ENCODE measurements at regions not wholly inside any gene's neighbourhood (a gene's known extent, or its start where the extent isn't known, plus 50 kb on each side); places are given as distances from the start of the nearest gene placed in this dataset.

DNA sequence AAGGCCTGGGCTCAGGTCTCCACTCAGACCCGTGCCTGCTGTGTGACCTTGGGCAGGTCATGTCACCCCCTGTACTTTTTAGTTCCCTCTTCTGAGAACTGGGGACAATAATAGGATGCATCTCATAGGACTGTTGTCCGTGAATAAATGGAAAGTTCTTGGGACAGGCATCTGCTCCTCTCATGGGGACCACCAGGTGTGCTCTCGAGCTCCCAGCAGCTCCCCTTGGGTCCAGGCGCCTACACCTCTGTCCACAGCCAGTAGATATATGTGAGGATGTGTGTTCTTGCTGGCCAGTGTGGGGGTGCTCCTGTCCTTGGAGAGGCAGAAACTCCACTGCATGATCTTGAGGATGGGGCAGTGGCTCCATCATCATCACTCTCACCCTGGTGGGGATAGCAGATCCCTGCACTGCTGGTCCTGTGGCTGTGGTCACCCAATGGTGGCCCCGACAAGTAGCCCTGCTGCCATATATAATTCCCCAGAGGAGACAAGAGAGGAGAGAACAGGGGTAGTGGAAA is 257.6 kb upstream of the TLE3 start:
- no peak for DNase-seq (ENCODE audit: low read depth in 2 of 3, low spot score in 1 of 3)

DNA sequence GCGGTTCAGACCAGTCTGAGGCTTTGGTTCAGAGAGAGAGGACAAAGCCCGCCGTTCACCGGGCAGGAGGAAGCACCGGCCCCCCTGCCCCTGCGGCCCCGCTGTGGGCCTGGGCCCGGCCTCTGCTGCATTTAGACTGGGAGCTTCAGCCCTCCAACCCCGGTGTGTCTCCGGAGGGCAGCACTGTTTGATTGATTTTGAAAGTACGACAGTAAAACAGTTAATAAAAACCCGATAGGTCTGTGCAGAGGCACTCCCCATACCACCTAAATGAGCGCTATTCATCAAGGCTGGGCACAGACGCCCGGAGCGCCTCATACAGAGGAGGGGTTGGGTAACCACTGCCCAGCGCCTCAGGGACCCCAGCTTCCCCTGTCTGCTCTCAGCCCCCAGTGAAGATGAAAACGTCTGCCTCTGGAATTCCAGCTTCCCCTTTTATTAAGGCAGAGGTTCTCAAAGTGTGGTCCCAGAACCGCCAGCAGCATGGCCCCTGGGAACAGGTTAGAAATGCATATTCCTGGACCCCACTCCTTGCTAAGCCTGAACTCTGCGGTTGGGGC is 256.7 kb upstream of the TLE3 start:
- no peak for DNase-seq (ENCODE audit: low read depth in 2 of 3, low spot score in 1 of 3)

DNA sequence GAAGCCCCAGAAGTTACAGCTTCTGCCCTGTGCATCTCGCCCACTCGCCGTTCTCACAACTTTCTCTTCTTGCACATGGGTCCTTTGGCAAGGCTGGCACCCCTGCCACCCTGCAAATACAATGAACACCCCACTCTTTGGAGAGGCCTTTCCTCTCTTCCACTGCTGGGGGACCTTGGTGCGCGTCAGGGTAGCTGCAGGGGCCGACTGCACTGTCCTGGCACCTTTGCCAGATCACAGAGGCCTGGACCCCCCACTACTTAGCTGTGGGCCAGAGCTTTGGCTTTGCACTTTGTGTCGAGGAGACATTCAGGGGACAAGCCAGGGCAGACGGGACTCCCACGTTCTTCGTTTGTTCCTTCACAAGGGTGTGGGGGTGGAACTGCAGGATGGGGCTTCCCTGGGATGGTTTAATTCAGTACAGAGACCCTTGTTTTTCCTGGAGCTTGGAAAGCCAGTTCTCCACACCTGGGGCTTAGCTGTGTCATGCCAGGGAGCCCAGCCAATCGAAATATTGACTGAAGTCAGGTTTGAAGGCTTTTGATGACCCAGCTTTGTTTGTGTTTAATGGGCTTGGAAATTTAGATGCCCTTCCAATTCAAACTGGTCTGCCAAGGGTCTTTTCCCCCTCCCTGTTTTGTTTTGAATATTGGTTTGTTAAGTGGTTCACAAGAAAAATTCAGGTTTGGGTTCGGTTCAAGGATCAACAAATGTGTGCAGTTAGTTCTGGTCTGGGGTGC is 256.1 kb upstream of the TLE3 start:
- no peak for DNase-seq (ENCODE audit: low read depth in 2 of 3, low spot score in 1 of 3)

DNA sequence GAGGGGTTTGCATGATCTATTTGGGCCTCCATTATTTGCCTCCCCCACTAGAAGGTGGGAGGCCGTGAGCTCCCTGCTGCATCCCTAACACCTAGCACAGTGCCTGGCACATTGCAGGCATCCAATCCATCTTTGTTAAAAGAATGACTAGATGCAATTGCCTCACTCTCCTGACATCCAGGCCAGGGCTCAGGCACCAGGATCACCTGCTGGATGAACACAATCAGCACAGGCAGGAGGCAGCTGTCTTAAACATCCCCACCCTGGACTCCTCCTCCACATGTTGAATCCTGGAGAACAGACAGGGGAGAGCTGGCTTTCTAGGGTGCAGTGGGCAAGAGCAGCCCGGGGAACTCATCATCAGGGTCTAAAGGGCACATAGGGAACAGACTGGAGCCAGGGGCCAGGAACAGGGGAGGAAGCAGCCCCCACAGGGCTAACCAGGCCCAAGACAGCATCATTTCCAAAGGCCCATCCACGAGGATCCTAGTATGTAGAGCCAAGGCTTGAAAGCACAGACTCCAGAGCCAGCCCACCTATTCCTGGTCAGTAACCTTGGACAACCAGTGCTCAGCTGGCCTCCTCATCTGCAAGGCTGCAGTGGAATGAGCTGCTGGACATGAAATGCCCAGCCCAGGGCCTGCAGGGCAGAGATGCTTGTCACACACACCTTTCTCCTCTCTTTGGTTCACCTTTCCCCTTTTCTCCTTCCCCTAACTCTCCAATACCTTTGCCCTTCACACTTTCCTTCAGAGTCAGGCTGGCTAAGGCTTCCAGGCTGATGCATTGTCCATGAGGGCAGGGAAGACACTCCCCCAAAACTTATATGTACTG is 254.4 kb upstream of the TLE3 start:
- DNase-seq (ENCODE audit: low read depth in 2 of 3, low spot score in 1 of 3) = no peak

GRCh38 chr15:70351391-70351790 is 253.7 kb upstream of the TLE3 start:
- DNase-seq (ENCODE audit: low read depth in 2 of 3, low spot score in 1 of 3) = no peak

- DNase-seq (ENCODE audit: low read depth in 2 of 3, low spot score in 1 of 3) = no peak
Observed at GRCh38 chr15:70348581-70349344, 251.0 kb upstream of the TLE3 start.

- DNase-seq (ENCODE audit: low read depth in 2 of 3, low spot score in 1 of 3) = no peak
Observed at GRCh38 chr15:70348226-70348543, 250.5 kb upstream of the TLE3 start.

DNA sequence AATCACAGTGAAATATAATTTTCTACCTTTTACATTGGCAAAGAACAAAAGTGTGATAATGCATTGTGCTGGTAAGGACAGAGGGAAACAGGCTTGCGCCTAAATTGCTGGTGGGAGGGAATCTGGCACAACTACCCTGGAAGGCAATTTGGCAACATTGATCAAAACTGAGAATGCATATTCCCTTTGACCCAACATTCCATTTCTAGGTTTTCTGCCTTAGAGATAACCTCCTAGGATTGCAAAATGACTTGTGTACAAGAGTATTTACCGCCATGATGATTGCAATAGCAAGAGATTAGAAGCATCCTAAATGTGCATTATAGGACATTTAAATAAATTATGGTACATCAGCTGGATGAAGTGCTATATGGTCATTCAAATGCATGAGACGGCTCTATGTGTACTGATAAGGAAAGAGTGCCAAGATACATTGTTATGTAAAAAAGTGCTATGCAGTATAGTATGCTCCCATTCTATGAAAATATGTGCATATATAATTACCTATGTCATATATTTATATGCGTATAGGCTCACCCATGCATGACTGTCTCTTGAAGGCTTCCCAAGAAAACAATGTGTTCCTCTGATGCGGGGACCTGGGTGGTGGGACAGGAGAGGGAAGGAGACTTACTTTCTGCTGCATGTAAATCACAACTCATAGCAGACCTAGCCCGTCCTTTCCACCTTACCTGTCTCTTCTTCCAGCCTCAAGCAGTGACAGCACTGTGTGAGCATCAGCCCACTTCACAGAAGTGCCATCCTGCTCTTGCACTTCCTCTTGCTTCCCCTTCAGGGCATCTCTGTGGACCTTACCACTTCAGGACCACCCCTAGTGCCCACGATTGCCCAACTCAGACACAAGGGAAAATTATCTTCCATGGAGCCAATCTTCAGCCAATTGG is 249.9 kb upstream of the TLE3 start:
- DNase-seq (ENCODE audit: low read depth in 2 of 3, low spot score in 1 of 3) = no peak

GRCh38 chr15:70345251-70346019 is 247.7 kb upstream of the TLE3 start:
- DNase-seq (ENCODE audit: low read depth in 2 of 3, low spot score in 1 of 3) = no peak

DNA sequence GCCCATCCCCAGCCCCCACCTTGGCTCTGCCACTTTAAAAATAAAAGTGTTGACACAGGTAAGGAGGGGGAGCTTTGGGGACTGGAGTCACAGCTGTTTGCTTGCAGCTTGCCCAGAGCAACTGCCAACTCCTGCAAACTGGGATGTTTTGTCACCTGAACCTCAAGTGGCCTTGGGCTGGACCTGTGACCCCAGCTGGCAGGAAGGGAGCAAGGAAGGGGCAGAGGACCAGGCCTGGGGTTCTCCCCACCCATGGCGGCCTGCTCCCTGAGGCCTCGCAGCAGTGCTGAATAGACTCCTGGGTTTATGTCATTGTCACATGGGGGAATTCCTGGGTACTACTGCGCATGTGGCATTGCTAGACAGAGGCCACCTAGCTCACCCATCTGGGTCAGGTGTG is 246.9 kb upstream of the TLE3 start:
- DNase-seq (ENCODE audit: low read depth in 2 of 3, low spot score in 1 of 3) = no peak

DNA sequence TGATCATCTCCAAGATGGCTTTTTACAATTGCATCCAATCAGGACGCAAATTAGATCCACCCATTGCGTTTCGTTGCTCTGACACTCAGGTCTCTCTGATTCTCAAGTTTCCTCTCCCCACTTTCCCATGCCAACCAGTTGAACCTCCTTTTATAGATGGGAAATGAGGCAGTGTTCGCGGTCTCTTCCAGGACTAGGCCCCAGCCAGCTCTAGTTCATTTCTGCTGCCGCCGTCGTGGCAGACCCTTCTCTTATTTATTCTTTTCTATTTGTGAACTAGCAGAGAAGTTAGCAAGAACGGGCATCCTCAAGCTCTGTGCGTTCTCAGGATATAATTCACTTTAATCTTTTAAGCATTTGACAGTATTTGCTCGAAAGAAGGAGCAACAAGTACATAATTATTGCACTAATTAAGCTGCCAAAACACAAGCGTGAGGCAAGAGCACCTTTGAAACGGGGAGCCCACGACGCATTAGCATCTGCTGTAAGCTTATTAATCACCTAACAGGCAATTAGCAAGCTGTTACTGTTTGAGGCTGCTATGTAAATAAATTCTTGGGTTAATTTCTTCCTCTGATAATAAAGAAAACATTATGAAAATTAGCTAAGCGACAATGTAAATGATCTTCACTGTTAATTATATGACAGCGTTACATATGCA is 246.4 kb upstream of the TLE3 start:
- no peak for DNase-seq (ENCODE audit: low read depth in 2 of 3, low spot score in 1 of 3)

GRCh38 chr15:70342554-70343548 is 245.1 kb upstream of the TLE3 start:
- no peak for DNase-seq (ENCODE audit: low read depth in 2 of 3, low spot score in 1 of 3)

DNA sequence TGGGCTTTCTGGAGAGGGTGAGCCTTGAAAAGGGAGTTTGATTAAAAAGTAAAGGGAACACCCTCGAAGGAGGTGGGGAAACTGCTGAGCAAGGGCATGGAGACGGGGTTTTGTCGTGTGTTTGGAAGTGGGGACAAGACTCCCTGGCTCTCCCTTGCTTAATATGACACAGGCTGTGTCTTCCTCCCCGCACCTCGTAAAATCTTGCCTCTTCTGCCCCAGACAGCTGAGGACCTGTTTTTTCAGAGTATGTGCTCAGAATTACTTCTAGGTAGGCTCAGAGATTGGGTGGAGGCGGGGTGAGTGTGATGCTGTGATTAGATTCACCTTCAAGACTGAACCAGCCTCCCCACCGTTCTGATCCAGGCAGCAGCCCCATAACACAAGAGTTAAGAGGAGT is 244.4 kb upstream of the TLE3 start:
- no peak for DNase-seq (ENCODE audit: low read depth in 2 of 3, low spot score in 1 of 3)

- DNase-seq (ENCODE audit: low read depth in 2 of 3, low spot score in 1 of 3) = no peak
Observed at GRCh38 chr15:70341566-70341965, 243.8 kb upstream of the TLE3 start.

- DNase-seq (ENCODE audit: low read depth in 2 of 3, low spot score in 1 of 3) = no peak
Observed at GRCh38 chr15:70340494-70340870, 242.8 kb upstream of the TLE3 start.

- DNase-seq (ENCODE audit: low read depth in 2 of 3, low spot score in 1 of 3) = no peak
Observed at GRCh38 chr15:70339571-70340493, 242.1 kb upstream of the TLE3 start.

Data from stimulated activated CD4-positive, alpha-beta T cell treated with anti-CD3 and anti-CD28 coated beads, Interleukin-12 subunit alpha, Interleukin-12 subunit beta, amount 100 ng/mL, for 48 hours (primary cell).